ENCODE measurements at regions not wholly inside any gene's neighbourhood (a gene's known extent, or its start where the extent isn't known, plus 50 kb on each side); places are given as distances from the start of the nearest gene placed in this dataset.
"Not testable (repeated sequence)": the region's sequence is repeated elsewhere in the genome, so short reads cannot be mapped to it uniquely, and the experiment has no call there.

GRCh38 chr6:6860863-6861262 is 246.9 kb upstream of the RREB1 start:
- Histone ChIP-seq H3K27me3 (ENCODE audit: insufficient read depth, low read length) (no peaks in the 10 kb centered on the region), H3K4me1 (ENCODE audit: insufficient read depth, low read length) (peaks cover 59% of the 10 kb centered on the region), H3K9me3 (ENCODE audit: low read depth, low read length) (no peaks in the 10 kb centered on the region), H3K4me3 (ENCODE audit: low read length) (no peak overlapping the region)

GRCh38 chr6:6861351-6861894 is 246.3 kb upstream of the RREB1 start:
- Histone ChIP-seq H3K4me1 (ENCODE audit: insufficient read depth, low read length) (peaks cover 53% of the 10 kb centered on the region), H3K27me3 (ENCODE audit: insufficient read depth, low read length) (no peaks in the 10 kb centered on the region), H3K4me3 (ENCODE audit: low read length) (no peak overlapping the region), H3K9me3 (ENCODE audit: low read depth, low read length) (no peaks in the 10 kb centered on the region)

- no peaks in the 10 kb centered on the region for H3K27me3 ChIP-seq (ENCODE audit: insufficient read depth, low read length)
Observed at GRCh38 chr6:6861995-6862394, 245.8 kb upstream of the RREB1 start.

GRCh38 chr6:6863970-6864639 is 243.7 kb upstream of the RREB1 start:
- H3K27me3 ChIP-seq (ENCODE audit: insufficient read depth, low read length) = no peaks in the 10 kb centered on the region
- peaks cover 26% of the 10 kb centered on the region for H3K4me1 ChIP-seq (ENCODE audit: insufficient read depth, low read length)
- H3K9me3 ChIP-seq (ENCODE audit: low read depth, low read length) = no peaks in the 10 kb centered on the region
- H3K4me3 ChIP-seq (ENCODE audit: low read length) = no peak overlapping the region

More at GRCh38 chr6:6861995-6862394, 245.8 kb upstream of the RREB1 start:
- H3K4me1 ChIP-seq (ENCODE audit: insufficient read depth, low read length) = peaks cover 47% of the 10 kb centered on the region
- no peaks in the 10 kb centered on the region for H3K9me3 ChIP-seq (ENCODE audit: low read depth, low read length)
- no peak overlapping the region for H3K4me3 ChIP-seq (ENCODE audit: low read length)

- Histone ChIP-seq H3K4me1 (ENCODE audit: insufficient read depth, low read length) (peaks cover 27% of the 10 kb centered on the region), H3K27me3 (ENCODE audit: insufficient read depth, low read length) (no peaks in the 10 kb centered on the region), H3K4me3 (ENCODE audit: low read length) (no peak overlapping the region), H3K9me3 (ENCODE audit: low read depth, low read length) (no peaks in the 10 kb centered on the region)
Observed at GRCh38 chr6:6865611-6866010, 242.2 kb upstream of the RREB1 start.

GRCh38 chr6:6866656-6867403 is 240.9 kb upstream of the RREB1 start:
- peaks cover 39% of the 10 kb centered on the region for H3K4me1 ChIP-seq (ENCODE audit: insufficient read depth, low read length)
- no peaks in the 10 kb centered on the region for H3K9me3 ChIP-seq (ENCODE audit: low read depth, low read length)
- H3K4me3 ChIP-seq (ENCODE audit: low read length) = no peak overlapping the region

GRCh38 chr6:6867404-6867799 is 240.4 kb upstream of the RREB1 start:
- Histone ChIP-seq H3K4me3 (ENCODE audit: low read length) (no peak overlapping the region), H3K4me1 (ENCODE audit: insufficient read depth, low read length) (peaks cover 42% of the 10 kb centered on the region), H3K27me3 (ENCODE audit: insufficient read depth, low read length) (no peaks in the 10 kb centered on the region), H3K9me3 (ENCODE audit: low read depth, low read length) (no peaks in the 10 kb centered on the region)

More at GRCh38 chr6:6866656-6867403, 240.9 kb upstream of the RREB1 start:
- no peaks in the 10 kb centered on the region for H3K27me3 ChIP-seq (ENCODE audit: insufficient read depth, low read length)

- Histone ChIP-seq H3K4me1 (ENCODE audit: insufficient read depth, low read length) (peaks cover 42% of the 10 kb centered on the region), H3K9me3 (ENCODE audit: low read depth, low read length) (no peaks in the 10 kb centered on the region), H3K4me3 (ENCODE audit: low read length) (no peak overlapping the region), H3K27me3 (ENCODE audit: insufficient read depth, low read length) (no peaks in the 10 kb centered on the region)
Observed at GRCh38 chr6:6869094-6869493, 238.7 kb upstream of the RREB1 start.

- no peaks in the 10 kb centered on the region for H3K27me3 ChIP-seq (ENCODE audit: insufficient read depth, low read length)
- no peak overlapping the region for H3K4me3 ChIP-seq (ENCODE audit: low read length)
- H3K4me1 ChIP-seq (ENCODE audit: insufficient read depth, low read length) = peaks cover 32% of the 10 kb centered on the region
- no peaks in the 10 kb centered on the region for H3K9me3 ChIP-seq (ENCODE audit: low read depth, low read length)
Observed at GRCh38 chr6:6870921-6871320, 236.8 kb upstream of the RREB1 start.

- Histone ChIP-seq H3K9me3 (ENCODE audit: low read depth, low read length) (no peaks in the 10 kb centered on the region), H3K4me3 (ENCODE audit: low read length) (no peak overlapping the region), H3K27me3 (ENCODE audit: insufficient read depth, low read length) (no peaks in the 10 kb centered on the region), H3K4me1 (ENCODE audit: insufficient read depth, low read length) (peaks cover 43% of the 10 kb centered on the region)
Observed at GRCh38 chr6:6872459-6873344, 235.1 kb upstream of the RREB1 start.

- Histone ChIP-seq H3K4me1 (ENCODE audit: insufficient read depth, low read length) (peaks cover 45% of the 10 kb centered on the region), H3K27me3 (ENCODE audit: insufficient read depth, low read length) (no peaks in the 10 kb centered on the region), H3K4me3 (ENCODE audit: low read length) (no peak overlapping the region)
Observed at GRCh38 chr6:6873778-6874177, 234.0 kb upstream of the RREB1 start.

GRCh38 chr6:6875818-6876470 is 231.8 kb upstream of the RREB1 start:
- Histone ChIP-seq H3K4me1 (ENCODE audit: insufficient read depth, low read length) (peaks cover 48% of the 10 kb centered on the region), H3K4me3 (ENCODE audit: low read length) (no peak overlapping the region), H3K9me3 (ENCODE audit: low read depth, low read length) (no peaks in the 10 kb centered on the region), H3K27me3 (ENCODE audit: insufficient read depth, low read length) (no peaks in the 10 kb centered on the region)

More at GRCh38 chr6:6873778-6874177, 234.0 kb upstream of the RREB1 start:
- H3K9me3 ChIP-seq (ENCODE audit: low read depth, low read length) = no peaks in the 10 kb centered on the region

- not testable (repeated sequence) for H3K27me3 ChIP-seq (ENCODE audit: insufficient read depth, low read length); H3K4me3 ChIP-seq (ENCODE audit: low read length)
- peaks cover 52% of the 10 kb centered on the region for H3K4me1 ChIP-seq (ENCODE audit: insufficient read depth, low read length)
Observed at GRCh38 chr6:6877792-6878191, 230.0 kb upstream of the RREB1 start.

GRCh38 chr6:6878887-6879585 is 228.7 kb upstream of the RREB1 start:
- no peaks in the 10 kb centered on the region for H3K27me3 ChIP-seq (ENCODE audit: insufficient read depth, low read length)
- H3K4me3 ChIP-seq (ENCODE audit: low read length) = no peak overlapping the region
- no peaks in the 10 kb centered on the region for H3K9me3 ChIP-seq (ENCODE audit: low read depth, low read length)
- H3K4me1 ChIP-seq (ENCODE audit: insufficient read depth, low read length) = peaks cover 59% of the 10 kb centered on the region

More at GRCh38 chr6:6877792-6878191, 230.0 kb upstream of the RREB1 start:
- H3K9me3 ChIP-seq (ENCODE audit: low read depth, low read length) = not testable (repeated sequence)

Measured in mononuclear cell (primary cell).